ENCODE measurements at regions not wholly inside any gene's neighbourhood (a gene's known extent, or its start where the extent isn't known, plus 50 kb on each side); places are given as distances from the start of the nearest gene placed in this dataset.

DNA sequence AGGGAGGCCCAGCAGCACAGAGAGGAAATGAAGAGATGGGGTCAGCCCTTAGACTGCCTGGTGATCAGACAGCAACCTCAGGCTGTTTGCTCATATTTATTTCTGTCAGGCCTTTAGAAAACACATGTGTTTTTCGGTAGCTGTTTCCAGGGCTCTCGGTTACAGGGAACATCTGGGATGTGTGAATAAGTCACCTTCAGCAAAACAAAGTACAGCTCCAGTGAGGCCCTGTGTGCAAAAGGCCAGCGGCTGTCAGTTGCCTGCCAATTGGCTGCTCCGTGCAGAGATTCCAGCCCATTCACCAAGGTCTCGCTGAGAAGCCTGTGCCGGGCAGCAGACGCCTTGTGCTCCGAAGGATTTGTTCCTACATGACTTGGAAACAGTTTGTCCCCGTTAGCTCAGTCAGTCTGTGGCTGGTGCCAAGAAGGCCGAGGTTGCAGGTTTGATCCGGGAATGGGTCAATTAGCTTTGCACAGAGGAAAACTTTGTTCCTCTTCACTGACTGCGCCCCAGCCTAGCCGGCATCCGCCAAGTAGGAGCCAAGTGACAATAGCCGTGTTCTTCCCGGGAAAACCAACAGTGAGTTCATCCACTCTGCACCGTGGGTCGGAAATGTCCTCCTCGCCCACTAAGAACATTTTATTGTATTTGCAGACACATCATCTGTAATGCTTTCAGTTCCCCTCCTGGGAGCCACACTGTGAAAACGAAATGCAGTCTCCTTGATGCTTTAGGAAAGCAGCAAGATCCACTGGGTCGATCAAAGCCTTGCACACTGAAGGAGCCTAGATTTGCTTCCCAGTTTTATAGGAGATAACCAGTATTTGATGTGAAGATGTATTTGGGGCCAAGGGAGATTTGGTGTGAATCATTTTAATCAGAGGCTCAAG is 315.4 kb upstream of the CDYL start:
- H3K4me1 Mint-ChIP-seq (ENCODE audit: low read depth), result peaks cover 54% of the 10 kb centered on the region
- no peak for DNase-seq (ENCODE audit: low spot score)
- no peaks in the 10 kb centered on the region for H3K36me3 Mint-ChIP-seq (ENCODE audit: low read depth)
- H3K9me3 Mint-ChIP-seq (ENCODE audit: low read depth), result no peaks in the 10 kb centered on the region
- no peak for TF ChIP-seq CTCF (IDR thresholded peaks at IDR 0.05)
- peak overlapping the region; percentile 17 for H3K4me3 Mint-ChIP-seq (ENCODE audit: unreplicated experiment)
- peak overlapping the region; percentile 68 for H3K27ac Mint-ChIP-seq (ENCODE audit: unreplicated experiment)
- H3K27me3 Mint-ChIP-seq (ENCODE audit: low read depth), result no peaks in the 10 kb centered on the region

DNA sequence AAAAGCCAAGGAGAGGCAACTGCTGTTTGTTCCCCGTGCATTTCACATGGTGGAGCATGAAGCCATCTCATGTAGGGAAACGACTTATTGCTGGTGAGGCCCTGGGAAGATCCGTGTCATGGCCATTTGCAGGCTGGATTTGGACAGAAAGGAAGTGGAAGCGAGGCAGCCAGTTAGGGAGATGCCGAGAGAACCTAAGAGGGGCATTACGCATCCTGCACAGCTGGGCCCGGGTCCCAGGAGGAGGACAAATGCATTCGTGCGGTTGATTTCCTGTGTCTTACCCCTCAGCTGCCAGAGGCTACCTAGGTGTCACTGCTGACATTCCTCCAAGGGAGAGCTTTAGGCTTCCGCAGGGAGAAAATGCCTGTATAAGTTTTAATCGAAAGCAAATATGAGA is 316.2 kb upstream of the CDYL start:
- Mint-ChIP-seq H3K27ac (ENCODE audit: unreplicated experiment) (peak overlapping the region; percentile 68), H3K27me3 (ENCODE audit: low read depth) (no peaks in the 10 kb centered on the region)
- no peak for TF ChIP-seq CTCF (IDR thresholded peaks at IDR 0.05)

GRCh38 chr6:4459032-4459431 is 317.2 kb upstream of the CDYL start:
- H3K27me3 Mint-ChIP-seq (ENCODE audit: low read depth), result no peaks in the 10 kb centered on the region
- no peak overlapping the region for H3K4me3 Mint-ChIP-seq (ENCODE audit: unreplicated experiment)
- no peaks in the 10 kb centered on the region for H3K36me3 Mint-ChIP-seq (ENCODE audit: low read depth)
- H3K27ac Mint-ChIP-seq (ENCODE audit: unreplicated experiment), result peak overlapping the region; percentile 18
- H3K4me1 Mint-ChIP-seq (ENCODE audit: low read depth), result peaks cover 49% of the 10 kb centered on the region
- peaks cover 7% of the 10 kb centered on the region for H3K9me3 Mint-ChIP-seq (ENCODE audit: low read depth)
- no peak for TF ChIP-seq CTCF (IDR thresholded peaks at IDR 0.05)
- no peak for DNase-seq (ENCODE audit: low spot score)

More for the DNA sequence above, 316.2 kb upstream of the CDYL start:
- Mint-ChIP-seq H3K4me3 (ENCODE audit: unreplicated experiment) (no peak overlapping the region), H3K9me3 (ENCODE audit: low read depth) (peaks cover 4% of the 10 kb centered on the region), H3K4me1 (ENCODE audit: low read depth) (peaks cover 54% of the 10 kb centered on the region), H3K36me3 (ENCODE audit: low read depth) (no peaks in the 10 kb centered on the region)
- no peak for DNase-seq (ENCODE audit: low spot score)

DNA sequence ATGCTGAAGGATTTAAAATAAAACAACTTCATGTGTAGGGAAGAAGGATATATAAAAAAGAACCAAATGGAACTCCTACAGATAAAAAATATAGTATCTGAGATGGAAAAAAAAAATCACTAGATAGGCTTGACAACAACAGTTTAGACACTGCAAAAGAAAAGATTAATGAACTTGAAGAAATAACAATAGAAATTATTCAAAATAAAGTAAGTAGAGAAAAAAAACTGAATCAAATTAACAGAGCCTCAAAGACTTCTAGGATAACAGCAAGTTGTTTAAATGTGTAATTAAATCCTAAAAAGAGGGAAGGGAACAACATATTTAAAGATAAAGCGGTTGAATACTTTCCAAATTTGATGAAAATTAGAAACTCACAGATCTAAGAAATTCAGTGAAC is 316.3 kb upstream of the ECI2 start:
- DNase-seq (ENCODE audit: low spot score), result no peak
- Mint-ChIP-seq H3K36me3 (ENCODE audit: low read depth) (peaks cover 6% of the 10 kb centered on the region), H3K9me3 (ENCODE audit: low read depth) (peaks cover 29% of the 10 kb centered on the region), H3K27me3 (ENCODE audit: low read depth) (no peaks in the 10 kb centered on the region), H3K4me3 (ENCODE audit: unreplicated experiment) (no peak overlapping the region), H3K27ac (ENCODE audit: unreplicated experiment) (no peak overlapping the region), H3K4me1 (ENCODE audit: low read depth) (peaks cover 9% of the 10 kb centered on the region)
- no peak for TF ChIP-seq CTCF (IDR thresholded peaks at IDR 0.05)

DNA sequence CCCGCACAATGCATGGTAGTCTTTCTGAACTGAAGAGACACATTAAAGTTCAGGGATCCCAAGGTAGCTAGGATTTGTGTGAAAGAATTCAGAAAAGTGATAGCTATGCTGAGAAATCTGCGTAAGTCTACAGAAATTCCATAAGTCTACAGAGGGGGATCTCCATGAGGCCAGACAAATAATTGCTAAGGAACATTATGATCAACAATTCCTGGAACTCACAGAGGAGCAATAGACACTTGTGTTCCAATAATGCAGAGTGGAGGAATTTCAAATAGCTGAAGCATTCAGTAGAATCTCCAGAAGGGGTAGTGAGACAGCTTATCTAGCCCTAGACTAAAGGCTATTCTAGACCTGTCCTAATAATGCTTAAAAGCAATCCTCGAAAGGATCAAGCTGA is 315.7 kb upstream of the ECI2 start:
- no peak overlapping the region for H3K27ac Mint-ChIP-seq (ENCODE audit: unreplicated experiment)
- no peak for DNase-seq (ENCODE audit: low spot score)
- peaks cover 6% of the 10 kb centered on the region for H3K36me3 Mint-ChIP-seq (ENCODE audit: low read depth)
- no peaks in the 10 kb centered on the region for H3K27me3 Mint-ChIP-seq (ENCODE audit: low read depth)
- peaks cover 29% of the 10 kb centered on the region for H3K9me3 Mint-ChIP-seq (ENCODE audit: low read depth)
- TF ChIP-seq CTCF (IDR thresholded peaks at IDR 0.05), result no peak
- H3K4me3 Mint-ChIP-seq (ENCODE audit: unreplicated experiment), result no peak overlapping the region
- peaks cover 10% of the 10 kb centered on the region for H3K4me1 Mint-ChIP-seq (ENCODE audit: low read depth)

All from chondrocyte (in vitro differentiated cells).